HG03064 (cell line): ENCODE measurements at regions not wholly inside any gene's neighbourhood (a gene's known extent, or its start where the extent isn't known, plus 50 kb on each side); places are given as distances from the start of the nearest gene placed in this dataset.
"Not testable (repeated sequence)": the region's sequence is repeated elsewhere in the genome, so short reads cannot be mapped to it uniquely, and the experiment has no call there.

ENCODE experiments used
- ATAC-seq: cut with Tn5 transposase; IDR thresholded peaks from one replicate; pipeline ENCODE4 v1.9.1; 2021; ENCODE audit warnings: low read depth; ENCODE audit not compliant: unreplicated experiment

- ATAC-seq = no peak
Observed at GRCh38 chrX:140172401-140172800, 207.1 kb upstream of the CXorf66 start.

GRCh38 chrX:140167551-140167950 is 202.2 kb upstream of the CXorf66 start:
- no peak for ATAC-seq

GRCh38 chrX:140165849-140166248 is 200.5 kb upstream of the CXorf66 start:
- ATAC-seq = no peak

GRCh38 chrX:140164391-140164790 is 199.1 kb upstream of the CXorf66 start:
- ATAC-seq = no peak

- ATAC-seq = no peak
Observed at GRCh38 chrX:140163371-140164159, 198.2 kb upstream of the CXorf66 start.

GRCh38 chrX:140157611-140158010 is 192.3 kb upstream of the CXorf66 start:
- no peak for ATAC-seq

- no peak for ATAC-seq
Observed at GRCh38 chrX:140157143-140157542, 191.8 kb upstream of the CXorf66 start.

- ATAC-seq = no peak
Observed at GRCh38 chrX:140151316-140151715, 186.0 kb upstream of the CXorf66 start.

- ATAC-seq = no peak
Observed at GRCh38 chrX:140149761-140150160, 184.4 kb upstream of the CXorf66 start.

- peak; percentile 77 for ATAC-seq
Observed at GRCh38 chrX:140141444-140142029, 176.2 kb upstream of the CXorf66 start.

GRCh38 chrX:140138492-140138891 is 173.2 kb upstream of the CXorf66 start:
- not testable (repeated sequence) for ATAC-seq

- not testable (repeated sequence) for ATAC-seq
Observed at GRCh38 chrX:140138065-140138464, 172.7 kb upstream of the CXorf66 start.

- no peak for ATAC-seq
Observed at GRCh38 chrX:140132937-140133336, 167.6 kb upstream of the CXorf66 start.

- ATAC-seq = no peak
Observed at GRCh38 chrX:140123446-140123845, 158.1 kb upstream of the CXorf66 start.

GRCh38 chrX:140114059-140114458 is 148.7 kb upstream of the CXorf66 start:
- ATAC-seq = not testable (repeated sequence)

- no peak for ATAC-seq
Observed at GRCh38 chrX:140110081-140110650, 144.8 kb upstream of the CXorf66 start.

GRCh38 chrX:140104760-140105159 is 139.4 kb upstream of the CXorf66 start:
- ATAC-seq = no peak

GRCh38 chrX:140099221-140099620 is 133.9 kb upstream of the CXorf66 start:
- no peak for ATAC-seq

- ATAC-seq = no peak
Observed at GRCh38 chrX:140092121-140092520, 126.8 kb upstream of the CXorf66 start.

- peak; percentile 76 for ATAC-seq
Observed at GRCh38 chrX:140091125-140091886, 126.0 kb upstream of the CXorf66 start.

- ATAC-seq = no peak
Observed at GRCh38 chrX:140090800-140091124, 125.4 kb upstream of the CXorf66 start.
